Right atrium auricular region (tissue), 2 donors: ENCODE measurements at regions not wholly inside any gene's neighbourhood (a gene's known extent, or its start where the extent isn't known, plus 50 kb on each side); places are given as distances from the start of the nearest gene placed in this dataset.

Source experiments
- DNase-seq: peaks from one replicate; pipeline ENCODE4 v3.0.0-alpha.2; 2019; ENCODE audit warnings: low spot score
- H3K27ac ChIP-seq, 2 donors: fragments of 200-600 bp; sonication (generic); 1 replicate in 1 of 2; 2 replicates in 1 of 2; pipeline ENCODE4 v1.5.1; 2016 to 2019
- H3K27me3 ChIP-seq, 2 donors: fragments of 200-600 bp; sonication (generic); one replicate each; pipeline versions ENCODE4 v1.5.1 to v1.6.0; 2017 to 2019
- H3K36me3 ChIP-seq: fragments of 200-600 bp; sonication (generic); one replicate; pipeline ENCODE4 v1.5.1; 2016
- H3K4me1 ChIP-seq, 2 donors: fragments of 200-600 bp; sonication (generic); one replicate each; pipeline versions ENCODE4 v1.5.1 to v1.6.0; 2017 to 2019
- H3K4me3 ChIP-seq, 2 donors: fragments of 200-600 bp; sonication (generic); 1 replicate in 1 of 2; 2 replicates in 1 of 2; pipeline ENCODE4 v1.5.1; 2017 to 2019; ENCODE audit warnings: mild to moderate bottlenecking in 1 of 2, moderate library complexity in 1 of 2
- H3K9me3 ChIP-seq, 2 donors: fragments of 200-600 bp; sonication (generic); one replicate each; pipeline ENCODE4 v1.5.1; 2019
- CTCF ChIP-seq, 2 donors: fragments of 200-600 bp; sonication (generic); IDR thresholded peaks; one replicate each; pipeline ENCODE4 v1.5.1; 2019; ENCODE audit warnings: antibody characterized with exemption in 2 of 2

- Histone ChIP-seq H3K36me3 (no peaks in the 10 kb centered on the region), H3K4me3 (no peak overlapping the region), H3K27me3 (no peaks in the 10 kb centered on the region), H3K27ac (no peak overlapping the region), H3K9me3 (no peaks in the 10 kb centered on the region), H3K4me1 (peaks cover 0 to 12% of the 10 kb centered on the region in 2 donors)
- no peak for DNase-seq
- TF ChIP-seq CTCF (IDR thresholded peaks at IDR 0.05): no peak
Observed at GRCh38 chr2:239523954-239524330, 123.1 kb upstream of the HDAC4 start.

GRCh38 chr2:239523147-239523953, 122.5 kb upstream of the HDAC4 start:
- peaks cover 0 to 12% of the 10 kb centered on the region in 2 donors for H3K4me1 ChIP-seq
- DNase-seq: no peak
- H3K27ac ChIP-seq: no peak overlapping the region
- no peaks in the 10 kb centered on the region for H3K27me3 ChIP-seq
- no peak overlapping the region for H3K4me3 ChIP-seq
- TF ChIP-seq CTCF (IDR thresholded peaks at IDR 0.05): no peak
- no peaks in the 10 kb centered on the region for H3K36me3 ChIP-seq
- no peaks in the 10 kb centered on the region for H3K9me3 ChIP-seq

- Histone ChIP-seq H3K27ac (no peak overlapping the region), H3K27me3 (no peaks in the 10 kb centered on the region), H3K4me3 (no peak overlapping the region), H3K9me3 (no peaks in the 10 kb centered on the region), H3K4me1 (peaks cover 0 to 12% of the 10 kb centered on the region in 2 donors), H3K36me3 (no peaks in the 10 kb centered on the region)
- no peak for TF ChIP-seq CTCF (IDR thresholded peaks at IDR 0.05)
- no peak for DNase-seq
Observed at GRCh38 chr2:239522740-239523119, 121.9 kb upstream of the HDAC4 start.

- Histone ChIP-seq H3K27ac (peak overlapping the region in 1 of 2 donors; percentile 48), H3K27me3 (no peaks in the 10 kb centered on the region), H3K4me3 (no peak overlapping the region), H3K36me3 (no peaks in the 10 kb centered on the region), H3K4me1 (peaks cover 0 to 12% of the 10 kb centered on the region in 2 donors), H3K9me3 (no peaks in the 10 kb centered on the region)
- DNase-seq: no peak
- no peak for TF ChIP-seq CTCF (IDR thresholded peaks at IDR 0.05)
Observed at GRCh38 chr2:239522002-239522739, 121.4 kb upstream of the HDAC4 start.

- no peak for DNase-seq
- H3K27ac ChIP-seq: peak overlapping the region in 1 of 2 donors; percentile 48
- H3K4me1 ChIP-seq: peaks cover 0 to 12% of the 10 kb centered on the region in 2 donors
- H3K36me3 ChIP-seq: no peaks in the 10 kb centered on the region
- no peak overlapping the region for H3K4me3 ChIP-seq
- no peak for TF ChIP-seq CTCF (IDR thresholded peaks at IDR 0.05)
- no peaks in the 10 kb centered on the region for H3K9me3 ChIP-seq
- H3K27me3 ChIP-seq: no peaks in the 10 kb centered on the region
Observed at GRCh38 chr2:239521518-239521815, 120.6 kb upstream of the HDAC4 start.
